Smooth muscle cell (in vitro differentiated cells): ENCODE measurements at regions not wholly inside any gene's neighbourhood (a gene's known extent, or its start where the extent isn't known, plus 50 kb on each side); places are given as distances from the start of the nearest gene placed in this dataset.

Experiments
- DNase-seq: peaks from one replicate; lab custom pipeline; 2025; ENCODE audit not compliant: unreplicated experiment; lab: John Stamatoyannopoulos, UW
- H2AFZ ChIP-seq: fragments of 200-600 bp; sonication (generic); 2 replicates; pipeline ENCODE4 v1.6.0; 2016; ENCODE audit warnings: antibody characterized with exemption, low read depth, mild to moderate bottlenecking
- H3F3A ChIP-seq: fragments of 200-600 bp; sonication (generic); 2 replicates; pipeline ENCODE4 v1.6.0; 2017; ENCODE audit warnings: antibody characterized with exemption, low read depth
- H3K27ac ChIP-seq: fragments of 200-600 bp; sonication (generic); 2 replicates; pipeline ENCODE4 v1.5.1; 2016; ENCODE audit warnings: low read depth, mild to moderate bottlenecking
- H3K27me3 ChIP-seq: fragments of 200-600 bp; sonication (generic); 2 replicates; pipeline ENCODE4 v1.6.1; 2016; ENCODE audit warnings: low read depth, mild to moderate bottlenecking
- H3K36me3 ChIP-seq: fragments of 200-600 bp; sonication (generic); 2 replicates; pipeline ENCODE4 v1.5.1; 2016; ENCODE audit warnings: low read depth
- H3K4me1 ChIP-seq: fragments of 200-600 bp; sonication (generic); 2 replicates; pipeline ENCODE4 v1.5.1; 2016; ENCODE audit warnings: low read depth
- H3K4me2 ChIP-seq: fragments of 200-600 bp; sonication (generic); 2 replicates; pipeline ENCODE4 v1.6.0; 2016; ENCODE audit warnings: mild to moderate bottlenecking
- H3K4me3 ChIP-seq: fragments of 200-600 bp; sonication (generic); 2 replicates; pipeline ENCODE4 v1.5.1; 2016; ENCODE audit warnings: mild to moderate bottlenecking
- H3K79me2 ChIP-seq: fragments of 200-600 bp; sonication (generic); 2 replicates; pipeline ENCODE4 v1.6.0; 2016; ENCODE audit warnings: low read depth, mild to moderate bottlenecking
- H3K9ac ChIP-seq: fragments of 200-600 bp; sonication (generic); 2 replicates; pipeline ENCODE4 v1.6.0; 2016; ENCODE audit warnings: low read depth
- H3K9me3 ChIP-seq: fragments of 200-600 bp; sonication (generic); replicated peaks from 2 replicates; pipeline ENCODE4 v1.5.1; 2016; ENCODE audit warnings: low read depth
- H4K20me1 ChIP-seq: fragments of 200-600 bp; sonication (generic); 2 replicates; pipeline ENCODE4 v1.6.0; 2016; ENCODE audit warnings: low read depth
- CTCF ChIP-seq: fragments of 200-600 bp; sonication (generic); IDR thresholded peaks from 2 replicates; pipeline ENCODE4 v1.5.1; 2017; ENCODE audit warnings: borderline replicate concordance, mild to moderate bottlenecking, antibody characterized with exemption; ENCODE audit not compliant: insufficient read depth, poor library complexity, severe bottlenecking
- WGBS: methylation state at CpG from one replicate; pipeline ENCODE4 v1.1.7; 2016; ENCODE audit warnings: low lambda C conversion rate; 5-methylcytosine and 5-hydroxymethylcytosine counted together

DNA sequence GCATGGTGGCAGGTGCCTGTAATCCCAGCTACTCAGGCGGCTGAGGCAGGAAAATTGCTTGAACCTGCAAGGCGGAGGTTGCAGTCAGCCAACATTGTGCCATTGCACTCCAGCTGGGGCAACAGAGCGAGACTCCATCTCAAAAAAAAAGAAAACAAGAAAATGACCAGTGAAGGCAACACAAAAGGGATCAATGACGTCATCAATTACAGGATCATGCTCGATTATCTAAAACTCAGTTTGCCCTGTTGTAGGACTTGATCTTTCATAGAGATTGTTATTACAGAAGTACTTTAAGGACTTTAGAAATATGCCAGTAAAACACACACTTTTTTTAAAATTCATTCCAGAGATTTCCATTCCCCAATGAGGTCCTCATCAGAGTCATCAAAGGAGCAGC, 147.8 kb downstream of the ETS2 start:
- peaks cover 9% of the 10 kb centered on the region for H3K4me1 ChIP-seq
- no peak overlapping the region for H3K4me2 ChIP-seq
- peaks cover 13% of the 10 kb centered on the region for H3F3A ChIP-seq
- H2AFZ ChIP-seq = no peak overlapping the region
- no peak for TF ChIP-seq CTCF
- WGBS = 97% methylated on average over 5 of the region's 5 CpGs
- no peaks in the 10 kb centered on the region for H3K36me3 ChIP-seq
- no peak overlapping the region for H3K27ac ChIP-seq
- no peak for DNase-seq
- no peaks in the 10 kb centered on the region for H3K9me3 ChIP-seq
- H3K79me2 ChIP-seq = no peaks in the 10 kb centered on the region
- H3K9ac ChIP-seq = no peak overlapping the region
- H3K27me3 ChIP-seq = no peaks in the 10 kb centered on the region
- H3K4me3 ChIP-seq = no peak overlapping the region
- no peaks in the 10 kb centered on the region for H4K20me1 ChIP-seq

GRCh38 chr21:38952890-38953289, 147.2 kb downstream of the ETS2 start:
- no peaks in the 10 kb centered on the region for H4K20me1 ChIP-seq
- H3K9me3 ChIP-seq = no peaks in the 10 kb centered on the region
- H3K4me3 ChIP-seq = no peak overlapping the region
- H3F3A ChIP-seq = peaks cover 9% of the 10 kb centered on the region
- no peak for TF ChIP-seq CTCF
- DNase-seq = no peak
- WGBS = 45% methylated on average over 3 of the region's 3 CpGs
- no peak overlapping the region for H3K4me2 ChIP-seq
- no peaks in the 10 kb centered on the region for H3K79me2 ChIP-seq
- no peak overlapping the region for H3K9ac ChIP-seq
- no peaks in the 10 kb centered on the region for H3K36me3 ChIP-seq
- H3K27ac ChIP-seq = no peak overlapping the region
- H3K4me1 ChIP-seq = peaks cover 9% of the 10 kb centered on the region
- no peaks in the 10 kb centered on the region for H3K27me3 ChIP-seq
- H2AFZ ChIP-seq = no peak overlapping the region

- no peak for TF ChIP-seq CTCF
- DNase-seq = no peak
- no peaks in the 10 kb centered on the region for H3K9me3 ChIP-seq
- H3K4me3 ChIP-seq = no peak overlapping the region
- no peak overlapping the region for H3K27ac ChIP-seq
- H3K4me2 ChIP-seq = no peak overlapping the region
- H3K27me3 ChIP-seq = no peaks in the 10 kb centered on the region
- no peak overlapping the region for H3K9ac ChIP-seq
- peaks cover under 1% of the 10 kb centered on the region for H3F3A ChIP-seq
- H3K4me1 ChIP-seq = peaks cover 2% of the 10 kb centered on the region
- H2AFZ ChIP-seq = no peak overlapping the region
- no peaks in the 10 kb centered on the region for H3K36me3 ChIP-seq
- WGBS = 84% methylated on average over 1 of the region's 1 CpG
- H3K79me2 ChIP-seq = no peaks in the 10 kb centered on the region
- H4K20me1 ChIP-seq = no peaks in the 10 kb centered on the region
Measured at GRCh38 chr21:38951095-38951730, 145.5 kb downstream of the ETS2 start.

GRCh38 chr21:38950435-38951094, 144.8 kb downstream of the ETS2 start:
- Histone ChIP-seq H4K20me1 (no peaks in the 10 kb centered on the region), H3K79me2 (no peaks in the 10 kb centered on the region), H3K27me3 (no peaks in the 10 kb centered on the region), H3K36me3 (no peaks in the 10 kb centered on the region), H3K4me1 (no peaks in the 10 kb centered on the region), H2AFZ (no peak overlapping the region), H3K4me3 (no peak overlapping the region), H3K27ac (peak overlapping the region; percentile 38), H3K4me2 (no peak overlapping the region), H3K9ac (no peak overlapping the region), H3F3A (peaks cover 3% of the 10 kb centered on the region), H3K9me3 (no peaks in the 10 kb centered on the region)
- TF ChIP-seq CTCF = no peak
- 34% methylated on average over 4 of the region's 4 CpGs for WGBS
- no peak for DNase-seq
